LNCAP (cell line): ENCODE measurements at regions not wholly inside any gene's neighbourhood (a gene's known extent, or its start where the extent isn't known, plus 50 kb on each side); places are given as distances from the start of the nearest gene placed in this dataset.

Experiments used
- CTCF ChIP-seq: fragments of 450-650 bp; IDR thresholded peaks from 2 replicates; pipeline ENCODE4 v1.5.1; 2017; ENCODE audit warnings: mild to moderate bottlenecking

- no peak for TF ChIP-seq CTCF
Observed at GRCh38 chr18:66219817-66220216, 384.1 kb downstream of the CDH19 start.

- no peak for TF ChIP-seq CTCF
Observed at GRCh38 chr18:66211749-66212148, 392.1 kb downstream of the CDH19 start.

GRCh38 chr18:66210875-66211274 lies 393.0 kb downstream of the CDH19 start:
- no peak for TF ChIP-seq CTCF

GRCh38 chr18:66209656-66210055 lies 394.2 kb downstream of the CDH19 start:
- no peak for TF ChIP-seq CTCF

GRCh38 chr18:66196805-66197204 lies 407.1 kb downstream of the CDH19 start:
- TF ChIP-seq CTCF: no peak

GRCh38 chr18:66193938-66194337 lies 410.0 kb downstream of the CDH19 start:
- TF ChIP-seq CTCF: no peak

GRCh38 chr18:66193394-66193793 lies 410.5 kb downstream of the CDH19 start:
- no peak for TF ChIP-seq CTCF

GRCh38 chr18:66168685-66169235 lies 417.9 kb downstream of the CDH7 start:
- TF ChIP-seq CTCF: no peak
